IPS-20b (cell line): ENCODE measurements at regions not wholly inside any gene's neighbourhood (a gene's known extent, or its start where the extent isn't known, plus 50 kb on each side); places are given as distances from the start of the nearest gene placed in this dataset.

ENCODE experiments used
- H3K27ac ChIP-seq: one replicate; pipeline ENCODE4 v1.5.1; 2013; ENCODE audit warnings: low read length
- H3K27me3 ChIP-seq: 2 replicates; pipeline ENCODE4 v1.6.1; 2013; ENCODE audit warnings: mild to moderate bottlenecking, low read length, inconsistent platforms; ENCODE audit not compliant: insufficient read depth
- H3K36me3 ChIP-seq: 2 replicates; pipeline ENCODE4 v1.6.1; 2013; ENCODE audit warnings: low read depth, mild to moderate bottlenecking, inconsistent platforms, low read length, moderate library complexity; ENCODE audit not compliant: insufficient read depth
- H3K4me1 ChIP-seq: 2 replicates; pipeline ENCODE4 v1.6.1; 2013; ENCODE audit warnings: mild to moderate bottlenecking, control low read depth, inconsistent platforms, low read length, moderate library complexity; ENCODE audit not compliant: insufficient read depth
- H3K4me3 ChIP-seq: 2 replicates; pipeline ENCODE4 v1.5.1; 2013; ENCODE audit warnings: mild to moderate bottlenecking, low read length, inconsistent platforms
- H3K9ac ChIP-seq: 2 replicates; pipeline ENCODE4 v1.6.1; 2013; ENCODE audit warnings: low read depth, mild to moderate bottlenecking, inconsistent platforms, low read length, moderate library complexity
- H3K9me3 ChIP-seq: 2 replicates; pipeline ENCODE4 v1.6.1; 2013; ENCODE audit warnings: mild to moderate bottlenecking, low read depth, low read length, inconsistent platforms; ENCODE audit not compliant: insufficient read depth

DNA sequence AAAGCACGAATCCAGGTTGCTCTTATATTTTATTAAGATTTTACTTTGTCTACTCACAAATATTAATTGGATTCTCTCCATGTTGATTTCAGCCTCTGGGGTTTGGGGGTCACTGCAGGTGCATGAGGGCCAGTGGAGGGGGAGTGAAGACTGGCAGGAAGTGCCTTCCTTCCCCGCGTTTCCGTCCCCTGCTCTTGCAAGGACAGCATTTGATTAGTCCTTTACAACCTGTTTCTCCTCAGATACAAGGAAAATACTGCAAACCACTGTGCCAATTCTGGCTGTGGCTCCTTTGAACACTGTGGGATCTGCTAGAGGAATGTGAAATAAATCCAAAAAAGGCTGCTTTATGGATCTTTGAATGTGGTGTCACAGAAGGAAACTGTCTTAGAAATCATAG, 291.8 kb downstream of the ETNK1 start:
- Histone ChIP-seq H3K4me1 (peaks cover 4% of the 10 kb centered on the region; the same call in 1 of the 2 replicates), H3K9ac (no peak overlapping the region), H3K27me3 (no peaks in the 10 kb centered on the region), H3K27ac (no peak overlapping the region), H3K36me3 (no peaks in the 10 kb centered on the region), H3K4me3 (no peak overlapping the region), H3K9me3 (no peaks in the 10 kb centered on the region)

- Histone ChIP-seq H3K27me3 (no peaks in the 10 kb centered on the region), H3K9ac (no peak overlapping the region), H3K27ac (no peak overlapping the region), H3K9me3 (no peaks in the 10 kb centered on the region), H3K4me3 (no peak overlapping the region), H3K4me1 (peaks cover 15% of the 10 kb centered on the region), H3K36me3 (no peaks in the 10 kb centered on the region)
These were observed 294.9 kb downstream of the ETNK1 start for GRCh38 chr12:22919883-22920282.

- no peaks in the 10 kb centered on the region for H3K27me3 ChIP-seq
- H3K27ac ChIP-seq, result no peak overlapping the region
- no peak overlapping the region for H3K9ac ChIP-seq
- H3K4me3 ChIP-seq, result no peak overlapping the region
- H3K4me1 ChIP-seq, result peaks cover 19% of the 10 kb centered on the region
- H3K9me3 ChIP-seq, result no peaks in the 10 kb centered on the region
- H3K36me3 ChIP-seq, result no peaks in the 10 kb centered on the region
These were observed 298.8 kb downstream of the ETNK1 start for GRCh38 chr12:22923768-22924167.

GRCh38 chr12:22924391-22924790, 299.4 kb downstream of the ETNK1 start:
- no peak overlapping the region for H3K9ac ChIP-seq
- no peak overlapping the region for H3K4me3 ChIP-seq
- H3K27ac ChIP-seq, result no peak overlapping the region
- no peaks in the 10 kb centered on the region for H3K9me3 ChIP-seq
- no peaks in the 10 kb centered on the region for H3K27me3 ChIP-seq
- no peaks in the 10 kb centered on the region for H3K36me3 ChIP-seq
- H3K4me1 ChIP-seq, result peaks cover 19% of the 10 kb centered on the region

GRCh38 chr12:22925623-22926022, 300.7 kb downstream of the ETNK1 start:
- Histone ChIP-seq H3K36me3 (no peaks in the 10 kb centered on the region), H3K9me3 (no peaks in the 10 kb centered on the region), H3K9ac (no peak overlapping the region), H3K4me1 (peaks cover 19% of the 10 kb centered on the region), H3K27ac (no peak overlapping the region), H3K4me3 (no peak overlapping the region), H3K27me3 (no peaks in the 10 kb centered on the region)

DNA sequence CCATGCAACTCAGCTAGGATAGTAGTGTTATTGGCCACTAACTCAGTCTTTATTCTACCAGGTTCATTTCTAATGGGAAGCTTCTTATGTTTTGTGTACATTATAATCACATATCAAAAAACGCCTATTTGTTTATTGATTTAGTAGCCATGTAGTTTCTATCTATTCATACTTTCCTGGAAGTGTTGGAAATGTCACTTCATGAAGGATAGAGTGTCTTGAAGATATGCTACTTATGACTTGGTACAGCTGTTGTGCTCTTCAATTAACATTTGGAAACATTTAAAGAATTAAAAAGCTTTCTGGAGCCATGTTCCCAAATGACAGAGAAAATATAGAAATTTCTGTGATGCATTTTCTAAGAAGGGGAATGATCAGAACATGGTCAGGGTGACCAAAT, 307.5 kb downstream of the ETNK1 start:
- Histone ChIP-seq H3K27me3 (no peaks in the 10 kb centered on the region), H3K36me3 (no peaks in the 10 kb centered on the region), H3K9ac (no peak overlapping the region), H3K4me1 (no peaks in the 10 kb centered on the region), H3K27ac (no peak overlapping the region), H3K4me3 (no peak overlapping the region), H3K9me3 (no peaks in the 10 kb centered on the region)

GRCh38 chr12:22935090-22935489, 310.1 kb downstream of the ETNK1 start:
- H3K9ac ChIP-seq, result no peak overlapping the region
- no peak overlapping the region for H3K27ac ChIP-seq
- no peaks in the 10 kb centered on the region for H3K9me3 ChIP-seq
- no peaks in the 10 kb centered on the region for H3K27me3 ChIP-seq
- no peaks in the 10 kb centered on the region for H3K36me3 ChIP-seq
- H3K4me1 ChIP-seq, result no peaks in the 10 kb centered on the region
- H3K4me3 ChIP-seq, result no peak overlapping the region

DNA sequence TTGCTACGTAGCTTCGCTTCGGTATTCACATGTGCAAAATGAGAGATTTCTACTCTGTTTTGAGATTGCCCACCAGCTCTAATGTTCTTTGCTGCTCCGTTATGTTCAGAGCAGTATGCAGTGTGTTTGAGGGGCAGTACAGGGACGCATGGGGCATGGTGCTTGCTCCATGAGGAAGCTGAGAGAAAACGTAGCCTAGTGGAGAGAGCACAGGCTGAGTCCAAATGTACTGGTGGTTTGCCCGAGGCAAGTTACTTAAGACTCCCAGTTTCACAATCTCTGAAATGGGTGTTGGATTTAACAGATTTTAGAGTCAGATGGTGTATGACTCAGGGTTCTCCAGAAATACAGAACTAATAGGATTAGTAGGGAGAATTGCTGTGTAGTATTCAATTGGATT, 310.5 kb downstream of the ETNK1 start:
- H3K4me3 ChIP-seq, result no peak overlapping the region

DNA sequence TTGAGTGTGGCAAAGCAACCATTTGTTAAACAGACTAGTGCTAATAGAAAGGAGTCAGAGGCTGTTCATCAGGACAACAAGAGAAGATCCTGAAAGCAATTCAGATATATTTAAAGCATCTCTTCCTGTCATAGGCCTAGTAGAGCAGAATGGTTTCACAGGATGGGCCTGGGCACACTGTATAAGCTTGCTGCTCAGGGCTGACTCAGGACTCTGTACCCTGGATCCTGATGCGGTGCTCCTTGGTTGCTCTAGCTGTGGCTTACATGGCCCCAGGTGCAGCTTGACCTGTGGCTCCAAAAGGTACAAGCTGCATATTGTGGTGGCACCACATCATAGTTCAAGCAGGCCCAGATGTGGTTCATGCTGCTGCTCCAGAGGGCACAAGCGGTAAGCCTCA, 313.4 kb downstream of the ETNK1 start:
- H3K4me3 ChIP-seq, result no peak overlapping the region
- no peak overlapping the region for H3K9ac ChIP-seq
- H3K36me3 ChIP-seq, result no peaks in the 10 kb centered on the region
- no peaks in the 10 kb centered on the region for H3K27me3 ChIP-seq
- H3K4me1 ChIP-seq, result no peaks in the 10 kb centered on the region
- H3K9me3 ChIP-seq, result no peaks in the 10 kb centered on the region
- H3K27ac ChIP-seq, result no peak overlapping the region

More for the DNA sequence above, 310.5 kb downstream of the ETNK1 start:
- no peak overlapping the region for H3K27ac ChIP-seq
- H3K27me3 ChIP-seq, result no peaks in the 10 kb centered on the region
- no peaks in the 10 kb centered on the region for H3K9me3 ChIP-seq
- H3K4me1 ChIP-seq, result no peaks in the 10 kb centered on the region
- H3K9ac ChIP-seq, result no peak overlapping the region
- H3K36me3 ChIP-seq, result no peaks in the 10 kb centered on the region

- no peaks in the 10 kb centered on the region for H3K4me1 ChIP-seq
- no peak overlapping the region for H3K4me3 ChIP-seq
- no peak overlapping the region for H3K27ac ChIP-seq
- no peaks in the 10 kb centered on the region for H3K9me3 ChIP-seq
- no peaks in the 10 kb centered on the region for H3K36me3 ChIP-seq
- H3K9ac ChIP-seq, result no peak overlapping the region
- H3K27me3 ChIP-seq, result no peaks in the 10 kb centered on the region
These were observed 326.2 kb downstream of the ETNK1 start for GRCh38 chr12:22951206-22951605.

- no peak overlapping the region for H3K27ac ChIP-seq
- no peaks in the 10 kb centered on the region for H3K36me3 ChIP-seq
- no peak overlapping the region for H3K9ac ChIP-seq
- no peaks in the 10 kb centered on the region for H3K9me3 ChIP-seq
- H3K27me3 ChIP-seq, result no peaks in the 10 kb centered on the region
- no peaks in the 10 kb centered on the region for H3K4me1 ChIP-seq
- no peak overlapping the region for H3K4me3 ChIP-seq
These were observed 331.7 kb downstream of the ETNK1 start for GRCh38 chr12:22956690-22957089.

DNA sequence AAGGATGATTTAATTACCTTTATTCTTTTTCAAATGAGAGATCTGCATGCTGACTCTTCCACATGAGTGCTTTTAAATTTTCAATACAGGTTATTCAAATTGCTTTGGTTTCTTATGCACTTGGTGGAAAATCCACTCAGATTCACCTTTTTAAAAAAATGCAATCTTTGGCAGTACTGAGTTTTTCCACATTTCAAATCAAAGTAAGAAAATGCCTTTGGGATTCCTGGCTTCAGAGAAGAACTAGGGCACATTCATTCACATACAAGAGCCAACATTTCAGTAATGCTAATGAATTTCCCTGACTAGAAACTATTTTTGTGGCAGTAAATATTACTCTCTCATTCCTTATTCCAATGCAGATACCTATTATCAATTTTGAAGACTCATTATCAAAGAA, 342.2 kb downstream of the ETNK1 start:
- Histone ChIP-seq H3K36me3 (no peaks in the 10 kb centered on the region), H3K4me3 (no peak overlapping the region), H3K4me1 (peaks cover 12% of the 10 kb centered on the region; the same call in 1 of the 2 replicates), H3K9me3 (no peaks in the 10 kb centered on the region), H3K9ac (no peak overlapping the region), H3K27me3 (no peaks in the 10 kb centered on the region), H3K27ac (no peak overlapping the region)

GRCh38 chr12:22969521-22969920, 344.6 kb downstream of the ETNK1 start:
- Histone ChIP-seq H3K9ac (no peak overlapping the region), H3K9me3 (no peaks in the 10 kb centered on the region), H3K4me1 (peaks cover 9% of the 10 kb centered on the region; the same call in 1 of the 2 replicates), H3K4me3 (no peak overlapping the region), H3K27ac (no peak overlapping the region), H3K36me3 (no peaks in the 10 kb centered on the region), H3K27me3 (no peaks in the 10 kb centered on the region)
